ENCODE measurements at regions not wholly inside any gene's neighbourhood (a gene's known extent, or its start where the extent isn't known, plus 50 kb on each side); places are given as distances from the start of the nearest gene placed in this dataset.

GRCh38 chr2:146451972-146452371 is 1392.9 kb upstream of the ACVR2A start:
- Histone ChIP-seq H3K36me3 (ENCODE audit: control insufficient read depth, insufficient read depth, low read length) (no peaks in the 10 kb centered on the region), H3K27ac (ENCODE audit: low read length) (no peak overlapping the region), H3K27me3 (ENCODE audit: control insufficient read depth, insufficient read depth, low read length) (no peaks in the 10 kb centered on the region), H3K9me3 (ENCODE audit: control insufficient read depth, insufficient read depth, low read depth, low read length) (no peaks in the 10 kb centered on the region), H3K4me1 (ENCODE audit: control insufficient read depth, insufficient read depth, low read length) (no peaks in the 10 kb centered on the region), H3K4me3 (ENCODE audit: low read depth in 2 of 2, low read length in 2 of 2) (no peak overlapping the region)
- BruUV-seq (replicated peaks): no TSS peak
- ATAC-seq (no peak), DNase-seq (ENCODE audit: low read depth, low spot score) (no peak)
- TF ChIP-seq SIN3A (IDR thresholded peaks at IDR 0.05; ENCODE audit: borderline replicate concordance, insufficient read depth, low read depth, low read length) (no peak), TCF7L2 (IDR thresholded peaks at IDR 0.05; ENCODE audit: low read depth, low read length) (no peak), CTCF (IDR thresholded peaks at IDR 0.05) (no peak), POLR2AphosphoS5 (IDR thresholded peaks at IDR 0.05; ENCODE audit: low read depth, low read length) (no peak), REST (IDR thresholded peaks at IDR 0.05; ENCODE audit: insufficient read depth in 1 of 2, low read depth in 2 of 2, low read length in 1 of 2) (no peak)
- ChIA-PET POLR2A (no interaction called here), CTCF (no interaction called here)
- in situ Hi-C loops (cut with HindIII; ENCODE audit: low pct_unique_long_range_greater_than_20kb, low sequenced_read_pairs) (no loop called here), intact Hi-C loops (cut with micrococcal nuclease; ENCODE audit: unreplicated experiment) (no loop called here)

GRCh38 chr2:146450131-146450530 is 1394.7 kb upstream of the ACVR2A start:
- Histone ChIP-seq H3K27me3 (ENCODE audit: control insufficient read depth, insufficient read depth, low read length) (no peaks in the 10 kb centered on the region), H3K27ac (ENCODE audit: low read length) (no peak overlapping the region), H3K9me3 (ENCODE audit: control insufficient read depth, insufficient read depth, low read depth, low read length) (no peaks in the 10 kb centered on the region), H3K36me3 (ENCODE audit: control insufficient read depth, insufficient read depth, low read length) (no peaks in the 10 kb centered on the region), H3K4me1 (ENCODE audit: control insufficient read depth, insufficient read depth, low read length) (no peaks in the 10 kb centered on the region), H3K4me3 (ENCODE audit: low read depth in 2 of 2, low read length in 2 of 2) (no peak overlapping the region)
- CTCF ChIA-PET: no interaction called here
- BruUV-seq (replicated peaks): no TSS peak
- TF ChIP-seq CTCF (IDR thresholded peaks at IDR 0.05) (no peak), POLR2AphosphoS5 (IDR thresholded peaks at IDR 0.05; ENCODE audit: low read depth, low read length) (no peak), REST (IDR thresholded peaks at IDR 0.05; ENCODE audit: insufficient read depth in 1 of 2, low read depth in 2 of 2, low read length in 1 of 2) (no peak), SIN3A (IDR thresholded peaks at IDR 0.05; ENCODE audit: borderline replicate concordance, insufficient read depth, low read depth, low read length) (no peak), TCF7L2 (IDR thresholded peaks at IDR 0.05; ENCODE audit: low read depth, low read length) (no peak)
- intact Hi-C loops (cut with micrococcal nuclease; ENCODE audit: unreplicated experiment) (no loop called here), in situ Hi-C loops (cut with HindIII; ENCODE audit: low pct_unique_long_range_greater_than_20kb, low sequenced_read_pairs) (no loop called here)
- DNase-seq (ENCODE audit: low read depth, low spot score) (no peak), ATAC-seq (no peak)
- POLR2A ChIA-PET: no interaction called here
